ENCODE measurements at regions not wholly inside any gene's neighbourhood (a gene's known extent, or its start where the extent isn't known, plus 50 kb on each side); places are given as distances from the start of the nearest gene placed in this dataset.

DNA sequence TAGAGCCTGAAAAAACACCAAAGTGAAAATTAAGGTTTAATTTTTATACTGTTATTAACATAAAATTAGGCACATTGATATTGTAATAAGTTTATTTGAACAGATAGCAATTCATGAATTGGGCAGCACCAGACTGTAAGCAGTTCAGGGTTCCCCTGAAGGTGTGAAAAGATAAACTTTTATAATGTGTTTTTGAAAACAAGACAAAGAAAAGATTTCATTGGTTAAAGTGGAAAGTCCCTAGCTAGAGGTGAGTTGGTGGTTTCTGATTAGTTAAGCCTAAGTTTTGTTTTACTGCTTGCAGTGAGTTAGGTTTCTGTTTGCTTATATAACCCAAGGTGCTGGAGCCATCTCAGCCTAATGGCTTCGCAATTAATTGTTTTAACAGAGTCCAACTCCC, 96.5 kb upstream of the RPS23 start:
- Histone ChIP-seq H3K27ac (no peak overlapping the region), H3K36me3 (no peaks in the 10 kb centered on the region), H3K9me3 (peaks cover 0 to 4% (median 0%) of the 10 kb centered on the region in 8 donors), H3K4me3 (no peak overlapping the region), H3K27me3 (replicated peaks in 1 of 7) (no peaks in the 10 kb centered on the region), H3K4me1 (no peaks in the 10 kb centered on the region)
- DNase-seq = no peak
- whole genome bisulfite sequencing, 5 donors = 93 to 97% (median 97%) methylated on average over 1 of the region's 1 CpG
- intact Hi-C loops (cut with DNase I; ENCODE audit: low total_unique reads) = no loop called here
- TF ChIP-seq POLR2AphosphoS5 (IDR thresholded peaks at IDR 0.05) = no peak
- TF ChIP-seq, protein P1, sequence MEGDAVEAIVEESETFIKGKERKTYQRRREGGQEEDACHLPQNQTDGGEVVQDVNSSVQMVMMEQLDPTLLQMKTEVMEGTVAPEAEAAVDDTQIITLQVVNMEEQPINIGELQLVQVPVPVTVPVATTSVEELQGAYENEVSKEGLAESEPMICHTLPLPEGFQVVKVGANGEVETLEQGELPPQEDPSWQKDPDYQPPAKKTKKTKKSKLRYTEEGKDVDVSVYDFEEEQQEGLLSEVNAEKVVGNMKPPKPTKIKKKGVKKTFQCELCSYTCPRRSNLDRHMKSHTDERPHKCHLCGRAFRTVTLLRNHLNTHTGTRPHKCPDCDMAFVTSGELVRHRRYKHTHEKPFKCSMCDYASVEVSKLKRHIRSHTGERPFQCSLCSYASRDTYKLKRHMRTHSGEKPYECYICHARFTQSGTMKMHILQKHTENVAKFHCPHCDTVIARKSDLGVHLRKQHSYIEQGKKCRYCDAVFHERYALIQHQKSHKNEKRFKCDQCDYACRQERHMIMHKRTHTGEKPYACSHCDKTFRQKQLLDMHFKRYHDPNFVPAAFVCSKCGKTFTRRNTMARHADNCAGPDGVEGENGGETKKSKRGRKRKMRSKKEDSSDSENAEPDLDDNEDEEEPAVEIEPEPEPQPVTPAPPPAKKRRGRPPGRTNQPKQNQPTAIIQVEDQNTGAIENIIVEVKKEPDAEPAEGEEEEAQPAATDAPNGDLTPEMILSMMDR (IDR thresholded peaks at IDR 0.05 in 8 of 11, conservative IDR thresholded peaks at IDR 0.05 in 3 of 11) = no peak
- no peak for TF ChIP-seq POLR2A (IDR thresholded peaks at IDR 0.05)

DNA sequence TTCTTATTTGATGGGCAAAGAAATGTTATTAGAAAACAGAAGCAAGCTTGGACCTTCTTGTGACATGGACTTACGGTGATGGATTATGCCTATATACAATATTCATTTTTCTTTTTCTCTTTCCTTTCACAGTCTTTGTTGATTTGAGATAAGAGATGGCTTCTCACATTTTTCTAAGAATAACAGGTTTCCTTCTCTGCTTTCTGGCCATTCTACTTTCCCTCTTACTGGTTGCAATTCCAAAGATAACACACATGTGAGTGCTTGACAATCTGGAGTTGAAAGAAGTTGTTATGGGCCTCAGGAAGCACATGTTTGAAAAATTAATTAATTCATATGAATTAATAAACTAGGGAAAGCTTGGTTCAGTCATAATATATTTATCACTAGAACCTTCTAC, 89.8 kb upstream of the RPS23 start:
- Histone ChIP-seq H3K9me3 (no peaks in the 10 kb centered on the region), H3K36me3 (no peaks in the 10 kb centered on the region), H3K4me3 (no peak overlapping the region), H3K27me3 (replicated peaks in 1 of 7) (peaks cover 0 to 4% (median 0%) of the 10 kb centered on the region in 7 donors), H3K4me1 (peaks cover 0 to 6% (median 0%) of the 10 kb centered on the region in 6 donors), H3K27ac (no peak overlapping the region)
- intact Hi-C loops (cut with DNase I; ENCODE audit: low total_unique reads) = no loop called here
- TF ChIP-seq POLR2A (IDR thresholded peaks at IDR 0.05) = no peak
- no peak for TF ChIP-seq POLR2AphosphoS5 (IDR thresholded peaks at IDR 0.05)
- TF ChIP-seq, protein P1 (IDR thresholded peaks at IDR 0.05 in 8 of 11, conservative IDR thresholded peaks at IDR 0.05 in 3 of 11) = no peak
- WGBS, 5 donors = 80 to 100% (median 93%) methylated on average over 1 of the region's 1 CpG
- no peak for DNase-seq

DNA sequence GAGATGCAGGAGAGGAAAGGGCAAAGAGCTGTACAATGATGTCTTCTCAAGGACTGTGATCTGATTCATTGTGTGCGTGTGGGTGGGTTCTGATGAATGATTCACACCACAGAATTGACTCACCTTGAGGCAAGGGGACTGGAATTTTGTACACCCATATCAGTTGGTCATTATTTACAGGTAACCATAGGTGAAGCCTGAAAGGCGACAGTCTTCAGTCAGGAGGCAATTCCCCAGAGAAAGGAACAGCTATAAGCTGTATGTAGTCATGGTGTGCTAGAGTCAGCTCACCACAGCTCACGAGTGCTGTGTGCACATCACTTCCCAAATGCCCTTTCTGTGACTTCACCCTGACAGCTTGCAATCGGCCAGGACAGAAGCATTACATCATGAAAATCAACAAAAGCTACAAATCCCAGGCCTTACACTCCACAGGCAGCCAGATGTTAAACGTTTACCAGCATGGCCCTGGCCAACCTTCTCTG, 87.6 kb upstream of the RPS23 start:
- WGBS, 5 donors = 62 to 81% (median 67%) methylated on average over 5 of the region's 5 CpGs
- H3K36me3 ChIP-seq = no peaks in the 10 kb centered on the region
- TF ChIP-seq POLR2A (IDR thresholded peaks at IDR 0.05) (no peak), POLR2AphosphoS5 (IDR thresholded peaks at IDR 0.05) (no peak)
- TF ChIP-seq, protein P1 (IDR thresholded peaks at IDR 0.05 in 8 of 11, conservative IDR thresholded peaks at IDR 0.05 in 3 of 11) = no peak
- peaks cover 0 to 6% (median 0%) of the 10 kb centered on the region in 6 donors for H3K4me1 ChIP-seq
- no peaks in the 10 kb centered on the region for H3K9me3 ChIP-seq
- no peak overlapping the region for H3K27ac ChIP-seq
- DNase-seq = no peak
- peaks cover 0 to 4% (median 0%) of the 10 kb centered on the region in 7 donors for H3K27me3 ChIP-seq (replicated peaks in 1 of 7)
- intact Hi-C loops (cut with DNase I; ENCODE audit: low total_unique reads) = no loop called here
- no peak overlapping the region for H3K4me3 ChIP-seq

DNA sequence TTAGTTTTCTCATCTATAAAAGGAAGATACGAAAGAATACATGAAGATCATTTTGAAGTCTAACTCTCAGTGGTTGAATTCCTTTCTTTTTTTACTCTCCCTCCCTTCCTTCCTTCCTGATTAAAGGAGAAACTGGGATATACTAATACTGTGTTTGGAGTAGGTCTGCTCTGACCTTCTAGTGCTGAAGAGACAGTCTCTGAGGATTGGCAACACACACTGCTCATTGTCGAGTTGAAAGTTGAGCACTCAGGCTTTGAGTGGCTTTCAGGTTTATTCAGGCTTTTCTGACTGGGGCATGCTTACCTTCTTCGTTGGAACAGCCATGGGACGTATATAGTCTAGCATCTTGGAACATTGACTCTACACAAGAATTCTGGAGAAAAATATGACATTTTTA, 86.9 kb upstream of the RPS23 start:
- Histone ChIP-seq H3K27me3 (replicated peaks in 1 of 7) (peaks cover 0 to 4% (median 0%) of the 10 kb centered on the region in 7 donors), H3K9me3 (no peaks in the 10 kb centered on the region), H3K27ac (no peak overlapping the region), H3K36me3 (no peaks in the 10 kb centered on the region), H3K4me1 (peaks cover 0 to 6% (median 0%) of the 10 kb centered on the region in 6 donors), H3K4me3 (no peak overlapping the region)
- no peak for DNase-seq
- TF ChIP-seq, protein P1 (IDR thresholded peaks at IDR 0.05 in 8 of 11, conservative IDR thresholded peaks at IDR 0.05 in 3 of 11) = no peak
- TF ChIP-seq POLR2AphosphoS5 (IDR thresholded peaks at IDR 0.05) = no peak
- intact Hi-C loops (cut with DNase I; ENCODE audit: low total_unique reads) = no loop called here
- 61 to 81% (median 76%) methylated on average over 4 of the region's 4 CpGs for WGBS, 5 donors
